ENCODE measurements at regions not wholly inside any gene's neighbourhood (a gene's known extent, or its start where the extent isn't known, plus 50 kb on each side); places are given as distances from the start of the nearest gene placed in this dataset.
"Not testable (repeated sequence)": the region's sequence is repeated elsewhere in the genome, so short reads cannot be mapped to it uniquely, and the experiment has no call there.

DNA sequence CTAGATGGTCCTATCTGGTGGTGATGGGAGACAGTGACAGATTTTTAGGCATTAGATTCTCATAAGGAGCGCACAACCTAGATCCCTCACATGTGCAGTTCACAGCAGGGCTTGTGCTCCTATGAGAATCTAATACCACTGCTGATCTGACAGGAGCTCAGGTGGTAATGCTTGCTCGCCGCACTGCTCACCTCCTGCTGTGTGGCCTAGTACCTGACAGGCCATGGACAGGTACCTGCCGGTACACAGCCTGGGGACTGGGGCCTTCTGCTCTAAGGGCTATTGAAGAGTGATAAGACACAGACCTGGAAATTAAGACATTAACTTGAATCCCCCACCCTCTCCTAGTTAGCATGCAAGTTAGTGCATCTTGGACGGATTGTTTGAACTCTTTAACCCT is 64.4 kb downstream of the KLRB1 start:
- not testable (repeated sequence) for DNase-seq

DNA sequence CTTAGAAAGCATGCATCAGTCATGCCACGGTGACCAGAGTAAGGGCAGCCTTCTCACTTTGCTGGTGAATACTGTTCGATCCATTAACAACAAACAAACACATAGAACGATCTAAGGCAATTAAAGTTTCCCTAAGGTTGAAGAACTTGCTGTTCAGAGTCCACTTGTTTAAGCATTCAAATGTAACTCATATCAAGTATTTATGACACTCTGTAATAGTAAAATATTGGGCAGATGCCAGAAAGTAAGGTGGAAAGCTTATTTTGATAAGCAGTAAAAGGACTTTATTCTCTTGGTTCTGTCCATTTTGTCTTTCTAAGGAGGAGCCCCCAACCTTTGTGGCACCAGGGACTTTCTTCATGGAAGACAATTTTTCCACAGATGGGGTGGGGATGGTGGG is 64.9 kb downstream of the KLRB1 start:
- DNase-seq = not testable (repeated sequence)

DNA sequence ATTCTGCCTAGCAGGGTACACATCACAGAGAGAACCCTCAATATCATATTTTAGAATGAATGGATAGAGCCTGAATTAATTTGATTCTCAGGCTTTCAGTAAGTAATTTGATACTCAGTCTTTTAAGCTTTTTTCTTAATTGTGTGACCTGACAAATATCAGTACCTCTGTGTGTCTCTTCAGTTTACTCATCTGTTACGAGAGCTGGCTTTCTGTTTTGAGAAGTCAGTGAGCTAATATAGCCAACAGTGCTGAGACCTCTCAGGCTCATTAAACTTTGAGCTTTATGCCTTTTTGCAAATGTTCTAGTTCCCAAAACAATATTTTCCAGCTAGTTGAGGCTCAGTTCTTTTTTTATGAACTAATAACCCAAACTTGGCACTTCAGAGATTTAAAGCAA is 91.8 kb downstream of the KLRB1 start:
- not testable (repeated sequence) for DNase-seq

DNA sequence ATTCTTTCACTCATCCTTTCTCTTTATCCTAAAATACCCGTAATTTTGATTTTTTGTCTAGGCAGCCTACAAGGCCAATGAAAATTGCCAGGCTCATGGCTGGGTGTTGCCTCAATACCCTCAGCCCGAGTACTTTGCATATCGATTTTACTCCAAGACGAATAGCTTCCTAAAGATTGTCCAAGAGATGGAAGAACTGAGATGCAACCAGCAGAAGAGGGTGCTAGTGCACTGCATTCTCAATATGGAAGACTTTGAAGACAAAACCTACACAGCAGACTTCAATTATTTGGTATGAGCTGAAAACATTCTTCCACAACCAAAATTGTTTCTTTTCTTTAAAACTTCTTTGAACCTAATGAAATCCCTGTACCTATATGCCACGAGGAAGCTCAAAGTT is 95.0 kb downstream of the KLRB1 start:
- not testable (repeated sequence) for DNase-seq

DNA sequence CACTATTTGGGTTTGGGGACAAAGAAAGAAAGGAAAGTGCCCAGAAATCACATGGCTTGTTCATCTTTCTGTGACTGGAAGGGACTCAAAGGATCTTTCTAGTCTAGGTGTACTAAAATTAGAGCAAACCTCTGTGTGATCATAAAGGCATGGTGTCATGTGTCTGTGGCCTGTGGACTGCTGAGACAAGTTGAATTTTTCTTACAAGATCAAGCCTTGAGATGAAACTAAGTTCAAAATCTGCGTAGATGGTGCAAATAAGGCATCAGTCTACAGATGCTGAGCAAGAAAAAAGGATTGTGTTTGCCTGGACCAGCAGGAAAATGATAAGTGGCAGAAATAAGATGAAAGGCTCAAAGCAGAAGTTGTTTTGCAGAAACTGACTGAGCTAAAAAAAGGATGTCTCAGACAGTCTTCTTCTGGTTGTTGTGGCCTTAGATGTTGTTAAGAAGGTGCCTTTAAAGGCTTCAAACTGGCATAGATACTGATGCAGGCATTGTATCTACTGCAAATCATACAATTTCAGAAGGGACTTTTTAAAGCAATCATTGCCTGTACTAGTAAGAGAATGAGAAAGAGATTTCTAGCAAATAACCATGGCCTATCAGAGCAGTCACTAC is 97.2 kb downstream of the KLRB1 start:
- DNase-seq = not testable (repeated sequence)

DNA sequence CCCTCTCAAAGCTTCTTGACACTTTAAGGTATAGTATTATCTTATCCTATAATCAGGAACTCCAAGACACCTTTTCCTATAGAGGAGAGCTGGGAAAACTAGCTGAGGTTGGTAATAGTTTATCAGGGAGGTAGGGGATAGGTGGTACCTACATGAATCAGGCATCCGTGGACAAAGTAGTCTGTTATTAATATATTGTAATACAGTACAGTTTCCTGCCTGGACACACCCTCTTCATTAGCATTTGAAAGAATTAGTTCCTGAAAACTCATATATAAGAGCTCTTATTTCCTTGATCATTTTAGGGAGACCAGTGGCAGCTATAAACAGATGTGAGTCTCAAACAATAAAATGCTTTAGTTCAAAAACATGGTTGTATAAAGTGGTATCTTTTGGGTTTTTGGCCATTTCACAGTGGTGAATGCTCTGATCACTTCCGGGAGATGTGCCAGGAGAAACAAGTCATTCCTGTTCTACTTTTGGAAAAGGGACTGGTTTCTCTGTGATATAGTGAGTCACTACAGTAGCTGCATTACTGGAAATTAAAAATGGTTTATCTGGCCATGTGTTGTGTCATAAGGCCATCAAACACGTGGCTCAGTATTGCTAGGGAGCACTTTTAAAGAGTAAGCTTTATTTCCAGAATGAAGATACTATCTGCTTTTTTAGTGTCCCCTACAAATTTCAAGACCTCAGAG is 98.1 kb downstream of the KLRB1 start:
- no peak for DNase-seq

DNA sequence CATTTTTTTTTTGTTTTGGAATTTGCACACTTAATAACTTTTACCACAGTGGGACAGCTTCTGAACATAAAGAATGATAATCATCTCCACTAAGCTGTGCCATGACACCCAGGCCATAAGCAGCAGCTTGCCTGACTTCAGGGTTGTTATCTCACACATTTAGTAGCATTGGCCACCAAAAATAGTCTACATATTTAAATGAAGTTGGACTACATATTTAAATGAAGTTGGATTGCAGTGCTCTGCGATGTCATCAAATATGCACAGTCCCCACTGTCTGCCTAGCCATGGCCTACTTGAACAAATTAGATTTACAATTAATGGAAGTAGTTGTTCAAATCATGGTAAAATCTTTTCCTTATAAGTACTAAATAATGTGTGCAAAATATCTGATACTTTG is 101.0 kb downstream of the KLRB1 start:
- DNase-seq = no peak

DNA sequence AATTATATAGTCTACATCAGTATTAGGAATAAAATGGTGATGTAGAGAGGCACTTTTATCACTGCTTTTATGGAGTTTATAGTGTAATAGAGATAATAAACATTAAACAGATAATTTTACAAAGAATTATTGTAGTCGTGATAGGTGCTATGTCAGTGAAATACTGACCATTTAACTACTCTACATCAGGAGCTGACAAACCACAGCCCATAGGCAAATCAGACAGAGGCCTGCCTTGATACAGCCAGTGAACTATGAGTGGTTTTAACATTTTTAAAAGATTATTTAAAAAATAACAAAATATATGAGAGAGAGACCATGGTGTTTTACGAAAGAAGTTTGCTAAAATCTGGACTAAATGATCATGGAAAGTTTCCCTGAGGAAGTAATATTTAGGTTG is 104.3 kb downstream of the KLRB1 start:
- DNase-seq = not testable (repeated sequence)

DNA sequence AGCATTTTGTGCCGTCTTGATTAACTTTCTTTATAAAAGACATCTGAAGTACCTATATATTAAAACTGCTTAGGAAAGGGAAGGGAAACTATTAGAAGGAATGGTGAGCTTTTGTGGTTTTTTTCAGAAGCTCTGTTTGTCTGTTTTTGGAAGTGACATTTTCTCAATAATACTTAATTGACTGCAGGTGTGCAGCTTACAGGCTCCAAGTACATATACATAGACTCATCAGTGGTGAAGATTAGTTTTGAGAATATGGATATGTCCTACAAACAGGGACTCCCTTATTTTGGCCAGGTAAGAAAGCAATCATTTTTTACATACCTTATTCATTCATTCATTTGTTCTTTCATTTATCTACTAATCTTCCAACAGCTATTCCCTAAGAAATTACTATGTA is 104.9 kb downstream of the KLRB1 start:
- DNase-seq = not testable (repeated sequence)

DNA sequence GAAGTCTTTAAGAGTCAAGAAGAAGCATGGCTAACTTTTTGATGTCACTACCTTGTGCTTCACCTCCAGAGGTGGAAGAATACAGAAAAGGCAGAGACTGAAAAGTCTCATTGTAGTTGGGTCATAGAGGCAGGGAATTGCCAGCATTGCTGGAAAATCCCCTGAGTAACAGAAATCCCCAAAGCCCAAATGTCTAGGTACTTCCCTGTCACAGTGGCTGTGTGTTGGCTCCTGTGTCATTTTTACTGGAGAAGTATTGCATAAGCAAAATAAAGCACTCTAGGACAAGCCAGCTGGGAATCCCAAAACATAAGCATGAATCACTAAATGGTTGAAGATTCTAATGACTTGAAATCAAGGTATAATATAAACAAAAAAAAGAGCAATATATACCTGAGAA is 114.4 kb downstream of the KLRB1 start:
- DNase-seq = not testable (repeated sequence)

DNA sequence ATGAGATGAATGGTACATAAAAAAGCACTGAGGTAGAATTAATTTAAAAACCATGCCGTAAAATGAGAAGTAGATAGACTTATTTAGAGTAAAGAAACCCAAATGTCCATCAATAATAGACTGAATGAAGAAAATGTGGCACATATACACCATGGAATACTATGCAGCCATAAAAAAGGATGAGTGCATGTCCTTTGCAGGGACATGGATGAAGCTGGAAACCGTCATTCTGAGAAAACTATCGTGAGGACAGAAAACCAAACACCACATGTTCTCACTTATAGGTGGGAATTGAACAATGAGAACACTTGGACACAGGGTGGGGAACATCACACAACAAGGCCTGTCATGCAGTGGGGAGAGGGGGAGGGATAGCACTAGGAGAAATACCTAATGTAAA is 126.4 kb downstream of the KLRB1 start:
- DNase-seq = not testable (repeated sequence)

DNA sequence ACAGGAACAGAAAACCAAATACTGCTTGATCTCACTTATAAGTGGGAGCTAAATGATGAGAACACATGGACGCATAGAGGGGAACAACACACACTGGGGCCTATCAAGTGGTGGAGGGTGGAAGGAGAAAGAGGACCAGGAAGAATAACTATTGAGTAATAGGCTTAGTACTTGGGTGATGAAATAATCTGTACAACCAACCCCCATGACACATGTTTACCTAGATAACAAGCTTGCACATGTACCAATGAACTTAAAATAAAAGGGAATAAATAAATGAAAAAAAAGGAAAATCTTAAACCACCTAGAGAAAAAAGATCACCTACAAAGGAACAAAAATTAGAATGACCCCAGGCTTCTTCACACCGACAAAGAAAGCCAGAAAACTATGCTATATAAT is 133.5 kb downstream of the KLRB1 start:
- DNase-seq = not testable (repeated sequence)

DNA sequence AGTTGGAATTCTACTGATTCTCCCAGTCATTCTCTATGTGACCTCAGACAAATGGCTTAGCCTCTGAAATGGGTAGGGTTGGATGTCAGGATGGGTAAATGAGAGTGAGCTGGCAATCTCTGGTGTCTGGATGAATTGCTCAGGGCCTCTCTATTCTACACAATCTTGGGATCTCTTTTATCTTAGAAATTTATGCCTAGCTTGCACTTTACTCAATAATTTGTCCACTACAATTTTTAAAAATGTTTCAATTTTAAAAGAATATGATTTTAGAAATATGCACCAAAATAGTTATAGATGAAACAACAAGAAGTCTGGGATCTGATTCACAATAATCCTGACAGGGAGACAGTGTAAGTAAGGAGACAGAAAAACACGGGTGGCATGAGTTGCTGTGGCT is 134.1 kb downstream of the KLRB1 start:
- not testable (repeated sequence) for DNase-seq

DNA sequence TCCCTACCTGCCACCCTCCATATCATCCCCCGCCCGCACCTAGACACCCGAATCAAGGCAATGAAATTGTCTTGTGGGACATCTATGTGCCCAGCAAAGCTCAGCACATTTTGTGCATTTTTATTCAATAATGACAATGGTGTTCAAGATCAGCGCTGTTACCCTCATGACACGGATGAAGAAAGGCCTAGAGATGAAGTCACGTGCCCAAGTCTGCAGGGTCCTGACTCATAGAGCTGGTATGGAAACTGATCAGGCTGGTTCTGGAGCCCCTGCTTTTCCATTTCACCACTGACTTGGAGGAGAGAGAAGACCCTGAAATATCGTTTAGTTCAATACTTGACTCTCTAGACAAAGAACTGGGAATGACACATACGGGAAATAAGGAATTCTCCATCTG is 136.2 kb downstream of the KLRB1 start:
- DNase-seq = not testable (repeated sequence)

DNA sequence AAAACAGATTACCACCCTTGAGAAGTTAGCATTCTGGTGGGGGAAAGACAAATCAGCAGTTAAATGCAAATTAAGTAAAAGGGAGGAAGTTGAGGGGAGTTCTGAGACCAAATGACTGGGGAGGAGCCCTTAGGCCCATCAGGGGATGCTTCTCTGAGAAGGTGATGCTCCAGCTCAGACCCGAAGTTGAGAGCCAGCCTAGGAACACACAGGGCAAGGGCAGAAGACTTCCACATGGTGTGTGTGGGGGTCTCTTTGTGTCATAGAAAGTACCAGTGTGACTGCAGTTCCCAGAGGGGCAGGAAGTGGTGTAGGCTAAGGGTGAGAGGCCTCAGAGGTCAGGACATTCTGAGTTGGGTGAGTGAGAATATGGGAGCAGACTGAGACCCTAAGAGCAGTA is 137.3 kb downstream of the KLRB1 start:
- DNase-seq = not testable (repeated sequence)

DNA sequence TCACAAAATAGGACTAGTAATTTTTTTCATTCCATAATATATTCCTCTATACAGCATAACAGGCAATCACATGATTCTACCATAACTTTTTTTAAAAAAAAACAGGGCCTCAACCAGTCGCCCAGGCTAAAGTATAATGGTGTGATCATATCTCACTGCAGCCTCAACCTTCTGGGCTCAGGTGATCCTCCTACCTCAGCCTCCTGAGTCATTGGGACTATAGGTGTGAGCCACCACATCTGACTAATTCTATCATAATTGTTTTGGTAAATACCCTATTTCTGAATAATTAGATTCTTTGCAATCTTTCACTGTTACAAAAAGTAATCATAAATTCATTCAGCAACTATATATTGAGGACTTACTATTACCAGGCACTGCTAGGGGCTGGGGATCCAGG is 137.8 kb downstream of the KLRB1 start:
- not testable (repeated sequence) for DNase-seq

DNA sequence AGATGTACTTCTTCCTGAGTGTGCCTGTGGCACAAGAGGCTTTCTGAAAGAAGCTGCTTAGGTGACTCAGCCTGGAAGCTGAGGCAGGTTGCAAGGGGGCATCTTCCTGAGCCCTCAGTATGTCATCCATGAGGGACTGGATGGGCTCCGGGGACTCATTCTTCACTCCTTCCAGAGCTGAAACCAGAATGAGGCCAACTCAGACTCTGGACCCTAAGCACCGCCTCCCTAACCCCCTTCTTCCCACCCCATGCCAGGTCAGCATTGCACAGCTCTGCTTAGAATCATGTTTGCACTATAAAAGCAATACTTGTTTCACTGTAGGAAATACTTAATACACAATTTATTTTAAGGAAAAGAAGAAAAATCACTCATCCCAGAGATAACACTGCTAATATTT is 138.3 kb downstream of the KLRB1 start:
- DNase-seq = not testable (repeated sequence)

DNA sequence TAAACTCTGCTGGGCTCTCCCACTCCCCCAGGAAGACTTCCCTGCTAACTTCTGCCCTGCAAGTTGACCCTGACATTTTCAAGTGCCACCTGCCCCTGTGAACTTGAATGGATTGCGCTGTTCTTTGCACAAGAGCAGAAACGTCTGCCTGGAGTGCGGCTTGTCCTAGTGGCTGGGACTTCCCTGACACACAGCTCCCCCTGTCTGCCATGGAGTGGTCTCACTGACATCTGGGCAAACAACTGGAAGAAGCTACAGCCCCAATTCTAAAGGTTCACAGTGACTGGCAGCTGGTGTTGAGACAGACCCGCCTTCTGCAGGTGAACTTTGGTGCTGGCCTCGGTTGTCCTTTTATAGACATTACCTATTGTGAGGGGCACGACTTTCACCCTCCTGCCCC is 138.7 kb downstream of the KLRB1 start:
- not testable (repeated sequence) for DNase-seq

DNA sequence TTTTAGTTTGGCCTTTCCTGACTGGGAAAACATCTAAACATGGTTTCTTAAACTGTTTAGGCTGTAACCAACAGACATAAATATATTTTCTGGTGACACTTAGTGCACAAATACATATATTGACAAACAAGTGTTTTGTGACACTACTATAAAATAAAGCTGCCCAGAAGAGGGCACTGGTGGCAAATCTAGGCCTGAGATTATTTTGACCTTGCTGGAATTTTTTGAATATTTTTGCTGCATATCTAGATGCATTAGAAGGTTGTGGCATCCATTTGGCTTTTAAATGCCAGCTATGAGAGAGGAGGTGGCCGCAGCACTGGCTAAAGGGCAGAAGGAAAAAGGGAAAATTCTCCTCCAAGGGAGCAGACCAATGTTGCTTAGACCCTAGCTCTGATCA is 139.6 kb downstream of the KLRB1 start:
- DNase-seq = not testable (repeated sequence)

DNA sequence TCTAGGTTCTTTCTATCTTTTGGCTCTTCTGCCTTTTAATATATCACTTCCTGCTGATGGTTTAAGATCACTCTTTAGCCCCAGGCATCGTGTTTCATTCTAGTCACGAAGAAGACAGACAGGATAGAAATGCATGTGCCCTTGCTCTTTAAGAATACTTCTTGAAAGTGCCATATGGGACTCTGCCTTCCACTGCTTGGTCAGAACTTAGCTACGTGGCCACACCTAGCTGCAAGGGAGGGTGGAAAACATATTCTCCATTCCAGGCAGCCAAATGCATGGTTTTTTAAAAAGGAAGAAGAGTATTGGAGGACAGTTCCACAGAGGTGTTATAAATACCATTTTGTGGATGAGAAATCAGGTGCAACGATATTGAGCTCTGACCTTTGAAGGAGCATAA is 143.3 kb downstream of the KLRB1 start:
- DNase-seq = no peak

DNA sequence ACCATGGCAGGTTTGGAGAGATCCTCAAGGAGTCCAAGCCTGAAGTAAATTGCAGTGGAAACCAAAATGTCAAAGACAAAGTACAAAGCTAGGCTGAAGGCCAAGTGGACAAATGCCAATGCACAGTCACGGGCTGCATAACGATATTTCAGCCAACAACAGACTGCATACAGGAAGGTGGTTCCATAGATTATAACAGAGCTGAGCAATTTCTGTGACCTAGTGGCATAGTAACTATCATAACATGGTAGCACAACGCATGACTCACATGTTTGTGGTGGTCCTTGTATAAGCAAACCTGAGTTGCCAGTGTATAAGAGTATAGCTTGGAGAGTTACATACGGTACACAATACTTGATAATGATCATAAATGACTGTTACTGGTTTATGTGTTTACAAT is 152.2 kb downstream of the KLRB1 start:
- DNase-seq = not testable (repeated sequence)

DNA sequence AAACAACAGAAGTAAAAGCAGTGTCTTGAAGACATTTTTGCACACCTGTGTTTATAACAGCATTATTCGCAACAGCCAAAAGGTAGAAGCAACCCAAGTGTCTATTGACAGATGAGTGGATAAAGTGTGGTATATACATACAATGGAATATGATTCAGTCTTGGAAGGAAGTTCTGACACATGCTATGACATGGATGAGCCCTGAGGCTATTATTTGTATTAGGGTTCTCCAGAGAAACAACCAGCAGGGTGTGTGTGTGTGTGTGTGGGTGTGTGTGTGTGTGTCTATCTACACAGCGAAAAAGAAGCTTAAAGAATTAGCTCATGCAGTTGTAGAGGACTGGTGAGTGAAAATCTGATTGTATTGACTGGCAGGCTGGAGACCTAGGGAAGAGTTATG is 153.7 kb downstream of the KLRB1 start:
- DNase-seq = not testable (repeated sequence)

DNA sequence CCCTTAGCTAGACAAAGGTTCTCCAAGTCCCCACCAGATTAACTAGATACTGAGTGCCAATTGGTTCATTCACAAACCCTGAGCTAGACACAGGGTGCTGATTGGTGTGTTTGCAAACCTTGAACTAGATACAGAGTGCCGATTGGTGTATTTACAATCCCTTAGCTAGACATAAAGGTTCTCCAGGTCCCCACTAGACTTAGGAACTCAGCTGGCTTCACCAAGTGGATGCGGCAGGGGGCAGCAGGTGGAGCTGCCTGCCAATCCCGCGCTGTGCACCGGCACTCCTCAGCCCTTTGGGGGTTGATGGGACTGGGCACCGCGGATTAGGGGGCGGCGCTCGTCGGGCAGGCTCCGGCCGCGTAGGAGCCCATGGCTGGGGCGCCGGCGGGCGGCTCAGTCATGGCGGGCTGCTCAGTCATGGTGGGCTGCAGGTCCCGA is 157.6 kb downstream of the KLRB1 start:
- DNase-seq = not testable (repeated sequence)

DNA sequence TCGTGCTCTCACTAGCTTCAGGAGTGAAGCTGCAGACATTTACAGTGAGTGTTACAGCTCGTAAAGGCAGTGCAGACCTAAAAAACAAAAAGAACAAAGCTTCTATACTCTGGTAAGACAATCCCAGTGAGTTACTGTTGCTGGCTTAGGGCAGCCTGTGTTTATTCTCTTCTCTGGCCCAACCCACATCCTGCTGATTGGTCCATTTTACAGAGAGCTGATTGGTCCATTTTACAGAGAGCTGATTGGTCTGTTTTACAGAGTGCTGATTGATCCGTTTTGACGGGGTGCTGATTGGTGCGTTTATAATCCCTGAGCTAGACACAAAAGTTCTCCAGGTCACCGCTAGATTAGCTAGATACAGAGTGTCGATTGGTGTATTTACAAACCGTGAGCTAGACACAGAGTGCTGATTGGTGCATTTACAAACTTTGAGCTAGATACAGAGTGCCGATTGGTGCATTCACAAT is 158.0 kb downstream of the KLRB1 start:
- not testable (repeated sequence) for DNase-seq

DNA sequence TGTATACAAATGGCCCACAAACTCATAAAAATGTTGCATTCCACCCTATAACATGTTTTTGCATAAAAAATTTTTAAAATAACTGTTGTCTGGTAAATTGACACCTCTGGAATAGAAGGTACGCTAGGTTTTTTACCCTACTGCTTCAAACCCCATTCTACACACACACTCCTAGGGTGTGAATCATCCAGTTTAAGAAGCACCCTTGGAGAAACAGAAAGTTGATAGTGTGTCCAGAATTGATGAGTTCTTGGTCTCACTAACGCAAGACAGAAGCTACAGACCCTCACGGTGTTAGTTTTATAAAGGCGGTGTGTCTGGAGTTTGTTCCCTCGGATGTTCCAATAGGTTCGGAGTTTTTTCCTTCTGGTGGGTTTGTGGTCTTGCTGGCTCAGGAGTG is 158.5 kb downstream of the KLRB1 start:
- DNase-seq = no peak
